OCI-M1 (cell line): ENCODE measurements at regions not wholly inside any gene's neighbourhood (a gene's known extent, or its start where the extent isn't known, plus 50 kb on each side); places are given as distances from the start of the nearest gene placed in this dataset.
A peak's percentile ranks its signal among the peaks of the same experiment; 100 is the strongest.

Experiments
- DNase-seq: peaks from one replicate; lab custom pipeline; 2025; lab: John Stamatoyannopoulos, UW

DNA sequence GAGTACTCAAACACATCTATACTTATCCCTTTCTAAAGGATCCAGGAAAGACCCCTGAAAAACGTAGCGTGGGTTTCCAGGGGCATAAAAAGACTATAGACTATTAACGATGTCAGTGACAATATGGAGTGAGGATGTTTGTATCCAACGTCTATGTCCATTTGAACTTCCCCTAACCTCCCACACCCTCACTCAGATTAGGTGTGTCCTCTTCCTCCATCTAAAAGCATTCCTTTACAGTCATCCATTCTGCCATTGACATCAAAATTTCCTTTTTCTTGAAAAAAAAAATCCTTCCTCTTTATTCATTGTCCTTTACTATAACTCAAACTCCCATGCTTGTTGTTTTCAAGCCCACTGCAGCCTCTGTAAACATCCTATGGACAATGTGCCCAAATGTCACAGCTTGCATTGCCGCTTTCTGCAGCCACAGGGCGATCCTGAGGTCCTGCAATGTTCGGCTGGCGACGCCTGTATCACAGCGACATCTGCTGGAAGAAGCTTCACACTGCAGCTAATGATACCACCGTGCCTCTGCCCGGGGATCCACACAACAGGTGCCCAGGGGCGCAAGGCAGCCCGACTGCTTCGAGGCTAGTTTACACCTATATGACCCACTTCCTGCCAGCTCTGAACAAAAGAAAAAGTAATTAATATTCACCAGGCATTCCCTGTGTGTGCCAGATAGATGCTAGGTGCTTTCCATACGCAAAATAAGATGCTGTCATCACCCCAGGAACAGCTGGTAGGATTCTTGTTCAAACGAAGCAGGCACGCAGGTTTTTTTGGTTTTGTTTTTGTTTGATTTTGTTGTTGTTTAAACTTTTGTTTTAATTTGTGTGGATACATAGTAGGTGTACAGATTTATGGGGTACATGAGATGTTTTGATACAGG, 267.9 kb upstream of the GHITM start:
- peak; percentile 89 for DNase-seq

DNA sequence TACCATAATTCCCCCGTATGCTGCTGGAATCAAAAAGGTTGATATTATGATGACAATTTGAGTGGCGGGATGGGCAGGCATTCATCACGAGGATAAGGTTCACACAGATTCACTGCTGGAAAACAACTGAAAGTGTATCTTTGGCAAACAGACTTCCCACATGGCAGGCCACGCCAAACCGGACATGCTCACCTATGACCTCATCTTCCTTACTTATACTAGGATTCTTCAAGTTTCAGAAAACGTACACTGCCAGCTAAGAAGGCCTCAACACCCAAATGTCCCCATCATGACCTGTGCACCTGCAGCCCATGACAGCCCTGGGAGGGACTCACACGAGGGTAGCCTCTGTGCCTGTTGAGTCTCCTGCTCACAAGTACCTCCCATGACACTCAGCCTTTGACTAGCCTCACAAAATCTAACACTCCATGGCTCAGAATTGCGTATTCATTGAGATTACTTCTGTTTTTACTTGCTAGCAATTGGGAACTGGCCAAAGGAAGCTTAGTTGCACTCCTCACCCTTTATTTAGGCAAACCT, 259.0 kb upstream of the GHITM start:
- no peak for DNase-seq

DNA sequence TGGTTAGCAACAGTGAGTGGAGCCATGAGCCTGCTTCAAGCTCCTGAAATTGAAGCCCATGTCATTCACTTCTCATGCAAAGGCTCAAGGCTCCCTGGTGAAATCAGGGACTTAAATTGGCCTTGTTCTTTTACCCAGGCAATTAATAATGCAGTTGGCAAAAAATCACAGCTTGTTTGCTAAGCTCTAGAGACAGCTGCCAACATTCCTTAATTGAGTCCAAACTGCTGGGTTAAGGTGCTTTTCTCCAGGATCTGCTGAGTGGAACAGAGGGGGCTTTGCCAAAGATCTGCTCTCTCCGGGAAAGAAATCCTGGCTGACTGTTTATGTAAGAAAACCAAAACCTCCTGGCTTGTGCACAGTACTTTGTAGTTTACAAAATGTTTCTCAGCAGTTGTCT, 257.6 kb upstream of the GHITM start:
- DNase-seq: no peak

GRCh38 chr10:83886871-83887270, 252.4 kb upstream of the GHITM start:
- DNase-seq: no peak

GRCh38 chr10:83892737-83893136, 246.6 kb upstream of the GHITM start:
- DNase-seq: no peak

DNA sequence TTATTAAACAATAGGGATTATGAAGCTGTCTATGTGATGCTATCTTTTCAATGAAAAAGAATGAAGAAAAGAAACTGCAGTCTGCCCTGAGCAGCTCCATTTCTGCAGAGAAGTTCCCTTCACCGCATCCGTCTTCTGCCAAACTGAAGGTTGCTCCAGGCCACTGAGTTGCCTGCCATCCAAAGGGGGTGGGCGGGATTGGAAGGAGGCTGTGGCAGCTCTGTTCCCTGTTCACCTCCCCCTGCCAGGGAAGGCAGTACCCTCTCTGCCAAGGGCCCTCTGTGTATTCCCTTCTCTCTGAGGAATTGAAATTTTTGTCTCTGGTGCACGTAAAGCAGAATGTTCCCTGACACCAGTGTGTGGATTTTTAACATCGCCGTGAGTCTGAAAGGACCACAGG, 243.1 kb upstream of the GHITM start:
- DNase-seq: no peak

DNA sequence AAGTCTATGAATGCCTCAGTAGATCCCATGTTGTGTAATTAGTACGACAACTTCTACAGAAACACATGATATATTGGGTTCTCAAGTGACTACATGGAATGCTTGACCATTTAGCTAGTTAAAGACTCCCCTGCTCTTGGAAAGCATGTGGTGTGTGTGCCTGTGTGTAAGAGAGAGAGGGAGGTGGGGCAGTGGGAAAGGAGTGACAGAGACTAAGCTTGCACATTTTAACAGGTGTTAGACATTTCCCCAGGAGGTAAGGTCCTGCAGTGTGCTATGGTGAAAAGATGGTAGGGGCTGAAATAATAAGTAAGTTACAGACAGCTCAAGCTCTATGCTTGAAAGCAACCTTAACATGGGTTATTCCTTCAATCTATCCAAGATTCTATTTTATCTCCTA, 241.7 kb upstream of the GHITM start:
- no peak for DNase-seq

DNA sequence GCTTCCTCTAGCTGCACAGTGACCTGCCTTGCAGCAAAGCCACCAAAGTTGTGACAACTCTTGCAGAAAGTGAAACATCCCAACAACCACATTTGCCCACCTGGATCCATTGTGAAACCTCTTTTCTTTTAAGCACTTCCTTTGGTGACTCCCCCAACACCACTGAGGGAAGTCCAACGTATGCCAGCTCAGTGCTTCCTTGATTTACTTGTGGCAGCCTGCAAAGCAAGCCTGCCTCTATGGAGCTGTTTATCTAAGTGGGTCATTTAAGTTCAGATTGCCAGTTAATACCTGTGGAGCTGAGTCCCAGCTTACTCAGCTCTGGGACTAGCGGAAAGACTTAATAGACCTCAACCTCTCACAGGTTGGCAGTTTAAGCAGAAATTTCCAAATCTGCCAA, 230.8 kb upstream of the GHITM start:
- no peak for DNase-seq

GRCh38 chr10:83909001-83909400, 230.3 kb upstream of the GHITM start:
- DNase-seq: peak; percentile 33

GRCh38 chr10:83915801-83916200, 223.5 kb upstream of the GHITM start:
- no peak for DNase-seq

DNA sequence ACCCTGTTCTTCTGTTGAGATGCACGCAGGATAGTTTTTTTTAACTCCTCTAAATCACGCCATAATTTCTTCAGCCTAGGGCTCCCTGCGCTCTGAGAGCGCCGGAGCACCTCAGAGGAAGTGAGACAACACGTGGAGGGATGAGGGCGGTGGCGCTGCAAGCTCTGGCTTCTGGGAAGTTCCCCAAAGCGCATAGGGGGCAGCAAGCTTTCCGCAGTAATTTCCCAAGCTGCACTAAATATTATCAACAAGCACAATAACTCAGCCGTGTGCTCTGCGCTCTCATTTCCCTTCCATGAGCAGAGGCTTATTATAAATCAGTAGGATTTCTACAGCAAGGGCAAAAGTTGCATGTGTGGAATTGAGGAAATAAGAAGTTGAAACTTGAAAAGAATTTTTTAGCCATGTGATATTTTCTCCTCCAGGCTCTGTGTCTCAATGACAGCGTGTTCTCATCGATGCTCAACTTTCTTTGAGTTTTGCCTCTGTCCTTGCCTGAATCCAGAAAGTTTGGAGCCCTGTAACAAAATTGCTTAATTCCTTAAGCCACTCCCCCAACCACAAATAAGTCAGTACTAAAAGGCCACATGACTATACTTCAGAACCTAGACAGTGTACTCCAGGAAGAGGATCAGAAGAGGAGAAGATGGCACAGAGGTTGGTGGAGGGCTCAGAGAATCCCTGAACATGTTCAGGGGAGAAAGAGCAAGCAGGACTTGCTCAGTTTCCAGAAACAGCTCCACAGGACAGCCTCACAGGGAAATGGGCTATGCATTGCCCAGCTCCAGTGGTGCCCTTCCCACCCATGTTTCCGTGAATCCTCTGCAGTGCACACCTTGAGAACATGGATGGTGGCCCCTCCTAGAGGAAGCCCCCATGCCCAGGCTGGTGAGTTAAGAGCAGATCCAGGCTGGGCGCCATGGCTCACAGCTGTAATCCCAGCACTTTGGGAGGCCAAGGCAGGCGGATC, 221.5 kb upstream of the GHITM start:
- peak; percentile 56 for DNase-seq

- DNase-seq: no peak
Observed at GRCh38 chr10:83919187-83919586, 220.1 kb upstream of the GHITM start.

GRCh38 chr10:83921984-83922860, 217.1 kb upstream of the GHITM start:
- peak; percentile 57 for DNase-seq

DNA sequence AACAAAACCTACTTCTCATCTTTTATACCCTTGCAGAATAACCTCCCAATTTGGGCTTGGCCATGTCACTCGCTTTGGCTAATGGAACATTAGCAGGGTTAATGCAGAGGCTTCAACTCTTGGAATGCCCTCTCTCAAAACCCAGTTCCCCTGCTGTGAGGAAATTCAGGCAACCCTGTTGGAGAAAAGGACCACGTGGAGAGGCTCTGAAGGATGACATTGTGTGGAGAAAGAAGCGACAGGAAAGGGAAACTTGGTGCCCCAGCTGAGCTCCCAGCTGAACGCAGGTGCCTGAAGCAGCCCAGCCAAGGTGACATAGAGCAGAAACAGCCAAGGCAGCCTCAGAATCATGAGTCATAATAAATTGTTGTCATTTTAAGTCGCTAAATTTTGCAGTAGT, 214.2 kb upstream of the GHITM start:
- no peak for DNase-seq

DNA sequence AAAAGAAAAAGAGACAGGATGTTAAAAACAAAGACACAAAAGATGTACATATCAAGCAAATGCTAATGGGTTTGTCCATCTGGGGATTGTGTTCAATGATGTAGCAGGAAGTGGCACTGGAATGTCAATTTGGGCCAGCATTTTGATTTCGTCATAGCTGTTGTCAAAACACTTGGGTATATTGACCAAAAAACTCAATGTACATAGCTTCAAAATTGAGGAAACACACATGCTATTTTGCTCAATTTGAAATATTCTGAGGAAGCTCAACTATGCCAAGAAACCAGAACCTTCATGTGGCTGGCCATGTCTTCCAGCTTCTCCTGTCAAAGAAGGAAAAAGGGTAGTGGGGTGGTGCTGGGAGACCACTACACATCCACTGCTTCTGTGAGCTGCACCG, 212.7 kb upstream of the GHITM start:
- DNase-seq: no peak

GRCh38 chr10:83927166-83927565, 212.1 kb upstream of the GHITM start:
- no peak for DNase-seq

DNA sequence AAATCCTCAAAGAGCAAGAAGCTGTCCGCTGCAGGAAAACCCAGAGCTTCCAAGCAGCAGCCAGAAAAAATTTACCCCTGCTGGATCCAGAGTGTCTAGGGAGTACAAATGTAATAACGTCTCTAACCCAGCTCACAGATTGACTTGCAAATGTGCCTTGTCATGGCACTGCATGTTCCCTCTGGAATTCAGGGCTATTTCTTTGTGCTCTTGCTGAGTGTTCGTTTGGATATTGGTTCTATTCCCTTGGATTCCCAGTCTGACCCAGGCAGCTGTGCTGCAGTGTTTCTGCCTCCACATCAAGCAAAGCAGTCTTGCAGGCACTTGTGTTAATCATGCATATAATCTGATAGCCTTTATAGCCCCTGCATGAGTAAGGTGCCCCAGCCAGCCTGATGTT, 209.9 kb upstream of the GHITM start:
- no peak for DNase-seq

GRCh38 chr10:83931669-83932068, 207.6 kb upstream of the GHITM start:
- DNase-seq: no peak

DNA sequence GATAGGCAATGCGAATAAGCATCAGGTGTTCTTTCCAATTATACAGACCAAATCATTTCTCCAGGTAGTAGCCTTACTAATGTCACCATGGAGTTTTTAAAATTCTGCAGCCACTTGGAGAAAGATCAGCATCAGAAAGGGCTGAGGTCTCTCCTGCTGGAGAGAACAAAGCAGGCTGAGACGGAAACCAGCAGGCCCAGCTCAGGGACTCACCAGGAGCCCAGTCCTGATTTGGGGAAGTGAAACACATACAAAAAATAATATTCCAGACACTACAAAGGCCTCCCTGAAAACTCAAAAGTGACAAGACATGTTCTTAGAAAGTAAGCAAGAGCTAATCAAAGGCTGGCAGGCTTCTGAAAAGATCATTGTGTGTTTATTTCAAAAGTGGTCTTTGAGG, 207.1 kb upstream of the GHITM start:
- no peak for DNase-seq

- no peak for DNase-seq
Observed at GRCh38 chr10:83934062-83934461, 205.2 kb upstream of the GHITM start.

- no peak for DNase-seq
Observed at GRCh38 chr10:83934641-83935338, 204.5 kb upstream of the GHITM start.
